GM12873 (cell line): ENCODE measurements at regions not wholly inside any gene's neighbourhood (a gene's known extent, or its start where the extent isn't known, plus 50 kb on each side); places are given as distances from the start of the nearest gene placed in this dataset.

Experiments
- TF ChIP-seq, protein P1 (sequence below): IDR thresholded peaks from 2 replicates; pipeline ENCODE4 v1.5.1; 2012; ENCODE audit warnings: low read depth, mild to moderate bottlenecking, moderate library complexity, low read length, control low read depth; ENCODE audit not compliant: insufficient read depth; ENCODE audit errors: missing control alignments

DNA sequence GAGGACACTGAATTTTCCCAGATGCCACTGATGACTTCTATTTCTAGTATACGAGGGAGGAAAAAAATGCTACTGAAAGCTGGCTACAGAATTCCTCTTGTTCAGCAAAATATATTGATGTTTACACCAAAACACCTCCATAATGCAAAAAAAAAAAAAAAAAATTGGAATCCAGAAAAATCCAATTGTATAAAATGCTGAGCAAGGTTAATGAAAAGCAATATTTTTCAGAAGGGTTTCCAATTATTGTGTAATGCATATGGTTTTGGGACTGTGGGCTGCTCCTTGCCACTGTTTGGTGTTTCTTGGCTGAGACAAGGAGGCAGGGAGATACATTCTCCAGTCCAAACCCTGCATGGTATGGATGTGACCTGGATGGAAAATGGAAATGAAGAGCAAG, 83.8 kb downstream of the LSM5 start:
- TF ChIP-seq, protein P1, sequence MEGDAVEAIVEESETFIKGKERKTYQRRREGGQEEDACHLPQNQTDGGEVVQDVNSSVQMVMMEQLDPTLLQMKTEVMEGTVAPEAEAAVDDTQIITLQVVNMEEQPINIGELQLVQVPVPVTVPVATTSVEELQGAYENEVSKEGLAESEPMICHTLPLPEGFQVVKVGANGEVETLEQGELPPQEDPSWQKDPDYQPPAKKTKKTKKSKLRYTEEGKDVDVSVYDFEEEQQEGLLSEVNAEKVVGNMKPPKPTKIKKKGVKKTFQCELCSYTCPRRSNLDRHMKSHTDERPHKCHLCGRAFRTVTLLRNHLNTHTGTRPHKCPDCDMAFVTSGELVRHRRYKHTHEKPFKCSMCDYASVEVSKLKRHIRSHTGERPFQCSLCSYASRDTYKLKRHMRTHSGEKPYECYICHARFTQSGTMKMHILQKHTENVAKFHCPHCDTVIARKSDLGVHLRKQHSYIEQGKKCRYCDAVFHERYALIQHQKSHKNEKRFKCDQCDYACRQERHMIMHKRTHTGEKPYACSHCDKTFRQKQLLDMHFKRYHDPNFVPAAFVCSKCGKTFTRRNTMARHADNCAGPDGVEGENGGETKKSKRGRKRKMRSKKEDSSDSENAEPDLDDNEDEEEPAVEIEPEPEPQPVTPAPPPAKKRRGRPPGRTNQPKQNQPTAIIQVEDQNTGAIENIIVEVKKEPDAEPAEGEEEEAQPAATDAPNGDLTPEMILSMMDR: no peak

DNA sequence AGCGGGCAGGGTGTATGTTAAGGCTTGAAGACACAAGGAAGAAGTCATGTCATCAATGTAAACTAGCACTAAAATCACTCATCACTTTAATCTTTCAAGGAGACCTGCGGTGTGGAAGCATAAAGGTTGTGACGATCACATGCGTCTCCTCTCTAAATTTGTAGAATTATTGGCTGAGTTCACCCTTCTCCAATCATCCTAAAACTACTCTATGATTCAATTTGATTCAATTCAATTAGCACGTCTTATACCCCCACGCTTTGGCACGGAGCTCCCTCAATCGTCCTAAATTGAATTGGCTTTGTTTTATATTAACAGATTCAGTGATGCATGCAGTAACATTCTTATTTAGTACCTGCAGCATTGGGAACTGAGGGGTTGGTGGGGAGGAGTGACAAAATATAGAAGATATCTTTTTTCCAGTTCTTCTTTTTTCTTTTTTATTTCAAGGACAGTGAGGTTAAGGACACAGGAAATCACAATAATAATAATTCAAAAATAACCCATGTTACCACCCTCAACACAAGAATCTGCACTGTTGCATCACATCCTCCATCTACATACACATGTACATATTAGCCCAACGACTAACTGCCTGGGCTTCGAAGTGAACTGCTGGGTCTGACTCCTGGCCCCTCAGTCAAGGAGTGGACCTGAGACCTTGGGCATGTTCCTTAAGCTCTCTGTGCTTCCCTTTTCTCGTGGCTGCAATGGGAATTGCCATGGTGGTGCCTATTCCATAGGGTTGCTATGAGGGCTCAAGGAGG, 86.5 kb downstream of the LSM5 start:
- TF ChIP-seq, protein P1: no peak

DNA sequence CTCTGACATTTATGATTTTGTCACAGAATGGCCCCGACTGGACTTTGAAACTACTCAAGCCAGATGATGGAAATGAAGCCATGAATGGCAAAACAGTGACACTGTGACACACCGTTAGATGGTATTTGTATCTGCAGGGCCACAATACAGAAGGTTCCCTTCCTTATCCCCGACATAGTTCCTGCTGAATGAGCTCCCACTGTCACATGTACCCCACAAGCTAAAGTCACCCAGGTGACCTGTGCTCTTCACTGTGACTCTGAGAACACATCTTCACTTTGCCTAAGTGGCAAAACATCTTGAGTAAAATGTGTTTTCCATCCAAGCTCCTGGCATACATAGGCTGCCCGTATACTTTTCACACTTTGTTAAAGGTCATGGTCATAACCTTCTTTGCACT, 89.5 kb downstream of the LSM5 start:
- TF ChIP-seq, protein P1: no peak

- TF ChIP-seq, protein P1: no peak
These were observed 90.9 kb downstream of the LSM5 start for GRCh38 chr7:32399311-32399710.

GRCh38 chr7:32395168-32395567, 95.0 kb downstream of the LSM5 start:
- TF ChIP-seq, protein P1: no peak

DNA sequence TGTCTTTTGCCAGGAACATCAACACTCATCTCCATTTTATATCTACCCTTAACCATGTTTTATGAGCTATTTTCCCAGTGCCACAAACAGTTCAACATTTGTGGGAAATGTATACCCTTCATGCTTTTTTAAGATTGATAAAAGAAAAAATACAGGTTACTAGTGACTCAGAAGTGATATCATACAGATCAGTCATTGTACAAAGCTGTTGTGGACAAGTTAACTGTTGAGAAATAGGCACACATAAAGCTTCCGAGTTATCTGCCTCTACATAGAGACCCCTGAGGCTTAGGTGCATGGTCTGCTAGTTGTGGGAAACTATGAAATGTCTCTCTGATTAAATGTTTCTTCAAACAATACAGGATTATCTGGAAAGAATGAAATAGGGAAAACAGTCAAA, 96.3 kb downstream of the LSM5 start:
- TF ChIP-seq, protein P1: no peak

GRCh38 chr7:32390210-32390609, 100.0 kb downstream of the LSM5 start:
- TF ChIP-seq, protein P1: no peak
